Skeletal muscle satellite cell (primary cell): ENCODE measurements at regions not wholly inside any gene's neighbourhood (a gene's known extent, or its start where the extent isn't known, plus 50 kb on each side); places are given as distances from the start of the nearest gene placed in this dataset.

Source experiments
- H3K27me3 ChIP-seq: 2 replicates; pipeline ENCODE4 v1.7.0; 2013; ENCODE audit warnings: low read length; ENCODE audit not compliant: control insufficient read depth, insufficient read depth
- H3K36me3 ChIP-seq: 2 replicates; pipeline ENCODE4 v1.7.0; 2013; ENCODE audit warnings: mild to moderate bottlenecking, control low read depth, low read length; ENCODE audit not compliant: insufficient read depth
- H3K4me1 ChIP-seq: 2 replicates; pipeline ENCODE4 v1.7.0; 2013; ENCODE audit warnings: low read length; ENCODE audit not compliant: control insufficient read depth, insufficient read depth
- H3K4me2 ChIP-seq: 2 replicates; pipeline ENCODE4 v1.7.0; 2013; ENCODE audit warnings: mild to moderate bottlenecking, low read length
- H3K4me3 ChIP-seq: 2 replicates; pipeline ENCODE4 v1.7.0; 2013; ENCODE audit warnings: low read length
- H3K9ac ChIP-seq: 2 replicates; pipeline ENCODE4 v1.7.0; 2013; ENCODE audit warnings: mild to moderate bottlenecking, low read depth, low read length, moderate library complexity
- H3K9me3 ChIP-seq: replicated peaks from 2 replicates; pipeline ENCODE4 v1.7.0; 2013; ENCODE audit warnings: mild to moderate bottlenecking, control low read depth, low read length

GRCh38 chr6:66623050-66623449, 916.0 kb upstream of the EYS start:
- Histone ChIP-seq H3K4me2 (no peak overlapping the region), H3K27me3 (no peaks in the 10 kb centered on the region), H3K36me3 (no peaks in the 10 kb centered on the region), H3K4me3 (no peak overlapping the region), H3K9ac (no peak overlapping the region), H3K4me1 (no peaks in the 10 kb centered on the region), H3K9me3 (no peaks in the 10 kb centered on the region)

GRCh38 chr6:66605971-66606370, 898.9 kb upstream of the EYS start:
- H3K36me3 ChIP-seq: no peaks in the 10 kb centered on the region
- no peak overlapping the region for H3K4me2 ChIP-seq
- peaks cover 2% of the 10 kb centered on the region for H3K9me3 ChIP-seq
- no peaks in the 10 kb centered on the region for H3K27me3 ChIP-seq
- H3K4me1 ChIP-seq: no peaks in the 10 kb centered on the region
- no peak overlapping the region for H3K9ac ChIP-seq
- no peak overlapping the region for H3K4me3 ChIP-seq

- Histone ChIP-seq H3K4me1 (no peaks in the 10 kb centered on the region), H3K4me2 (no peak overlapping the region), H3K9ac (no peak overlapping the region), H3K27me3 (no peaks in the 10 kb centered on the region), H3K4me3 (no peak overlapping the region), H3K9me3 (peaks cover 5% of the 10 kb centered on the region), H3K36me3 (no peaks in the 10 kb centered on the region)
Measured at GRCh38 chr6:66605011-66605410, 898.0 kb upstream of the EYS start.

- Histone ChIP-seq H3K4me1 (no peaks in the 10 kb centered on the region), H3K9ac (no peak overlapping the region), H3K9me3 (peaks cover 2% of the 10 kb centered on the region), H3K4me2 (no peak overlapping the region), H3K36me3 (no peaks in the 10 kb centered on the region), H3K4me3 (no peak overlapping the region), H3K27me3 (no peaks in the 10 kb centered on the region)
Measured at GRCh38 chr6:66599541-66599940, 892.5 kb upstream of the EYS start.

GRCh38 chr6:66578362-66578761, 871.3 kb upstream of the EYS start:
- no peak overlapping the region for H3K4me3 ChIP-seq
- H3K9me3 ChIP-seq: peaks cover 3% of the 10 kb centered on the region

GRCh38 chr6:66568271-66568670, 861.2 kb upstream of the EYS start:
- Histone ChIP-seq H3K27me3 (no peaks in the 10 kb centered on the region), H3K4me3 (no peak overlapping the region), H3K4me2 (no peak overlapping the region), H3K36me3 (no peaks in the 10 kb centered on the region), H3K4me1 (no peaks in the 10 kb centered on the region), H3K9me3 (no peaks in the 10 kb centered on the region), H3K9ac (no peak overlapping the region)

More at GRCh38 chr6:66578362-66578761, 871.3 kb upstream of the EYS start:
- Histone ChIP-seq H3K4me2 (no peak overlapping the region), H3K4me1 (no peaks in the 10 kb centered on the region), H3K36me3 (no peaks in the 10 kb centered on the region), H3K9ac (no peak overlapping the region), H3K27me3 (no peaks in the 10 kb centered on the region)

- Histone ChIP-seq H3K4me2 (no peak overlapping the region), H3K4me3 (no peak overlapping the region), H3K9me3 (peaks cover 2% of the 10 kb centered on the region), H3K36me3 (no peaks in the 10 kb centered on the region), H3K9ac (no peak overlapping the region), H3K4me1 (no peaks in the 10 kb centered on the region), H3K27me3 (no peaks in the 10 kb centered on the region)
Measured at GRCh38 chr6:66561479-66561878, 854.5 kb upstream of the EYS start.

GRCh38 chr6:66558189-66558588, 851.2 kb upstream of the EYS start:
- Histone ChIP-seq H3K4me3 (no peak overlapping the region), H3K4me2 (no peak overlapping the region), H3K9ac (no peak overlapping the region), H3K4me1 (no peaks in the 10 kb centered on the region), H3K9me3 (peaks cover 2% of the 10 kb centered on the region), H3K36me3 (no peaks in the 10 kb centered on the region), H3K27me3 (no peaks in the 10 kb centered on the region)

GRCh38 chr6:66556936-66557335, 849.9 kb upstream of the EYS start:
- Histone ChIP-seq H3K4me1 (no peaks in the 10 kb centered on the region), H3K4me3 (no peak overlapping the region), H3K9me3 (no peaks in the 10 kb centered on the region), H3K9ac (no peak overlapping the region), H3K36me3 (no peaks in the 10 kb centered on the region), H3K4me2 (no peak overlapping the region), H3K27me3 (no peaks in the 10 kb centered on the region)

GRCh38 chr6:66555082-66555481, 848.1 kb upstream of the EYS start:
- H3K27me3 ChIP-seq: no peaks in the 10 kb centered on the region

GRCh38 chr6:66553441-66553840, 846.4 kb upstream of the EYS start:
- Histone ChIP-seq H3K4me3 (no peak overlapping the region), H3K27me3 (no peaks in the 10 kb centered on the region), H3K9ac (no peak overlapping the region), H3K4me1 (no peaks in the 10 kb centered on the region), H3K9me3 (no peaks in the 10 kb centered on the region), H3K4me2 (no peak overlapping the region), H3K36me3 (no peaks in the 10 kb centered on the region)

More at GRCh38 chr6:66555082-66555481, 848.1 kb upstream of the EYS start:
- H3K9me3 ChIP-seq: no peaks in the 10 kb centered on the region
- no peaks in the 10 kb centered on the region for H3K36me3 ChIP-seq
- no peak overlapping the region for H3K4me2 ChIP-seq
- H3K9ac ChIP-seq: no peak overlapping the region
- no peaks in the 10 kb centered on the region for H3K4me1 ChIP-seq
- no peak overlapping the region for H3K4me3 ChIP-seq

GRCh38 chr6:66538551-66539135, 831.6 kb upstream of the EYS start:
- no peak overlapping the region for H3K4me3 ChIP-seq
- H3K9me3 ChIP-seq: peaks cover 3% of the 10 kb centered on the region
- no peak overlapping the region for H3K4me2 ChIP-seq
- no peaks in the 10 kb centered on the region for H3K27me3 ChIP-seq
- no peaks in the 10 kb centered on the region for H3K4me1 ChIP-seq
- no peak overlapping the region for H3K9ac ChIP-seq
- H3K36me3 ChIP-seq: no peaks in the 10 kb centered on the region
